Peyer's patch (tissue), 4 donors: ENCODE measurements at regions not wholly inside any gene's neighbourhood (a gene's known extent, or its start where the extent isn't known, plus 50 kb on each side); places are given as distances from the start of the nearest gene placed in this dataset.
"Not testable (repeated sequence)": the region's sequence is repeated elsewhere in the genome, so short reads cannot be mapped to it uniquely, and the experiment has no call there.

Experiments
- DNase-seq, 3 donors: peaks; one replicate each; pipeline ENCODE4 v3.0.0-alpha.2; 2017 to 2019
- H3K27ac ChIP-seq, 4 donors: fragments of 200-600 bp; sonication (generic); one replicate each; pipeline ENCODE4 v1.5.1; 2016 to 2019
- H3K27me3 ChIP-seq, 2 donors: fragments of 200-600 bp; sonication (generic); one replicate each; pipeline ENCODE4 v1.5.1; 2019
- H3K36me3 ChIP-seq, 3 donors: fragments of 200-600 bp; sonication (generic); one replicate each; pipeline ENCODE4 v1.5.1; 2016 to 2019
- H3K4me1 ChIP-seq, 4 donors: fragments of 200-600 bp; sonication (generic); one replicate each; pipeline ENCODE4 v1.5.1; 2016 to 2019
- H3K4me3 ChIP-seq, 4 donors: fragments of 200-600 bp; sonication (generic); 1 replicate in 3 of 4; 2 replicates in 1 of 4; pipeline ENCODE4 v1.5.1; 2016 to 2019; ENCODE audit warnings: mild to moderate bottlenecking in 1 of 4
- H3K9me3 ChIP-seq, 4 donors: fragments of 200-600 bp; sonication (generic); one replicate each; pipeline ENCODE4 v1.5.1; 2016 to 2019; ENCODE audit warnings: mild to moderate bottlenecking in 1 of 4
- CTCF ChIP-seq, 6 experiments: fragments of 450-650 bp in 4 of 6; fragments of 200-600 bp in 2 of 6; sonication (generic) in 1 of 6; IDR thresholded peaks; one replicate each; pipeline ENCODE4 v1.5.1; 2017 to 2019; ENCODE audit warnings: antibody characterized with exemption in 6 of 6, mild to moderate bottlenecking in 3 of 6, moderate library complexity in 1 of 6
- POLR2A ChIP-seq, 2 donors: fragments of 450-650 bp; IDR thresholded peaks; one replicate each; pipeline ENCODE4 v1.5.1; 2017; ENCODE audit warnings: antibody characterized with exemption in 2 of 2, mild to moderate bottlenecking in 2 of 2, moderate library complexity in 2 of 2

- H3K36me3 ChIP-seq, result no peaks in the 10 kb centered on the region
- TF ChIP-seq POLR2A (IDR thresholded peaks at IDR 0.05), result no peak
- no peak for TF ChIP-seq CTCF (IDR thresholded peaks at IDR 0.05)
- H3K9me3 ChIP-seq, result no peaks in the 10 kb centered on the region
- no peak overlapping the region for H3K4me3 ChIP-seq
- no peak overlapping the region for H3K27ac ChIP-seq
- no peak for DNase-seq
- no peaks in the 10 kb centered on the region for H3K27me3 ChIP-seq
- H3K4me1 ChIP-seq, result no peaks in the 10 kb centered on the region
Observed at GRCh38 chr19:28694812-28695211, 518.1 kb downstream of the UQCRFS1 start.

GRCh38 chr19:28691683-28692082 is 521.3 kb downstream of the UQCRFS1 start:
- no peaks in the 10 kb centered on the region for H3K36me3 ChIP-seq
- no peak for TF ChIP-seq POLR2A (IDR thresholded peaks at IDR 0.05)
- no peak for TF ChIP-seq CTCF (IDR thresholded peaks at IDR 0.05)

GRCh38 chr19:28689464-28689863 is 523.5 kb downstream of the UQCRFS1 start:
- not testable (repeated sequence) for H3K4me1 ChIP-seq, H3K36me3 ChIP-seq, H3K27me3 ChIP-seq, H3K9me3 ChIP-seq, H3K4me3 ChIP-seq, DNase-seq, H3K27ac ChIP-seq

More at GRCh38 chr19:28691683-28692082, 521.3 kb downstream of the UQCRFS1 start:
- H3K4me1 ChIP-seq, result no peaks in the 10 kb centered on the region
- no peak for DNase-seq
- no peak overlapping the region for H3K27ac ChIP-seq
- no peaks in the 10 kb centered on the region for H3K27me3 ChIP-seq
- no peak overlapping the region for H3K4me3 ChIP-seq
- H3K9me3 ChIP-seq, result no peaks in the 10 kb centered on the region

GRCh38 chr19:28687296-28687695 is 525.7 kb downstream of the UQCRFS1 start:
- Histone ChIP-seq H3K27ac (no peak overlapping the region), H3K4me3 (no peak overlapping the region), H3K9me3 (peaks cover 0 to 4% (median 0%) of the 10 kb centered on the region in 4 donors), H3K27me3 (no peaks in the 10 kb centered on the region), H3K4me1 (no peaks in the 10 kb centered on the region), H3K36me3 (no peaks in the 10 kb centered on the region)
- no peak for DNase-seq
- TF ChIP-seq POLR2A (IDR thresholded peaks at IDR 0.05) (no peak), CTCF (IDR thresholded peaks at IDR 0.05) (no peak)

- no peak overlapping the region for H3K27ac ChIP-seq
- no peak for TF ChIP-seq POLR2A (IDR thresholded peaks at IDR 0.05)
- TF ChIP-seq CTCF (IDR thresholded peaks at IDR 0.05), result no peak
- no peaks in the 10 kb centered on the region for H3K36me3 ChIP-seq
- H3K9me3 ChIP-seq, result peaks cover 0 to 4% (median 0%) of the 10 kb centered on the region in 4 donors
- no peaks in the 10 kb centered on the region for H3K27me3 ChIP-seq
- no peaks in the 10 kb centered on the region for H3K4me1 ChIP-seq
- no peak for DNase-seq
- no peak overlapping the region for H3K4me3 ChIP-seq
Observed at GRCh38 chr19:28686756-28687155, 526.2 kb downstream of the UQCRFS1 start.

- Histone ChIP-seq H3K4me1 (no peaks in the 10 kb centered on the region), H3K9me3 (peaks cover 0 to 4% (median 0%) of the 10 kb centered on the region in 4 donors), H3K27ac (no peak overlapping the region), H3K27me3 (no peaks in the 10 kb centered on the region), H3K36me3 (no peaks in the 10 kb centered on the region), H3K4me3 (no peak overlapping the region)
- TF ChIP-seq CTCF (IDR thresholded peaks at IDR 0.05) (no peak), POLR2A (IDR thresholded peaks at IDR 0.05) (no peak)
- no peak for DNase-seq
Observed at GRCh38 chr19:28685802-28686201, 527.1 kb downstream of the UQCRFS1 start.

GRCh38 chr19:28685077-28685476 is 527.9 kb downstream of the UQCRFS1 start:
- not testable (repeated sequence) for DNase-seq, H3K4me3 ChIP-seq, H3K27ac ChIP-seq, H3K4me1 ChIP-seq, H3K36me3 ChIP-seq, H3K27me3 ChIP-seq, H3K9me3 ChIP-seq
